ENCODE measurements at regions not wholly inside any gene's neighbourhood (a gene's known extent, or its start where the extent isn't known, plus 50 kb on each side); places are given as distances from the start of the nearest gene placed in this dataset.

GRCh38 chr5:93930098-93930497 is 188.7 kb upstream of the POU5F2 start:
- TF ChIP-seq CTCF (IDR thresholded peaks at IDR 0.05) (no peak), EZH2 (IDR thresholded peaks at IDR 0.05; ENCODE audit: borderline replicate concordance, insufficient read depth, low read depth, low read length, poor library complexity, severe bottlenecking) (no peak)

All from B cell (primary cell).